OCI-LY1 (cell line): ENCODE measurements at regions not wholly inside any gene's neighbourhood (a gene's known extent, or its start where the extent isn't known, plus 50 kb on each side); places are given as distances from the start of the nearest gene placed in this dataset.

Experiments used
- EZH2 ChIP-seq: fragments of 200-600 bp; sonication (generic), shearing (Covaris generic); IDR thresholded peaks from 2 replicates; pipeline ENCODE4 v1.8.0; 2017; ENCODE audit warnings: borderline replicate concordance, mixed run types, mild to moderate bottlenecking, antibody characterized with exemption, low read length, moderate library complexity, mixed read lengths
- TF ChIP-seq, protein P1 (sequence below): fragments of 200-600 bp; sonication (generic), shearing (Covaris generic); IDR thresholded peaks from 2 replicates; pipeline ENCODE4 v1.5.1; 2017; ENCODE audit warnings: mild to moderate bottlenecking, antibody characterized with exemption, low read length, moderate library complexity, mixed read lengths

GRCh38 chr10:84801156-84801555 is 472.8 kb downstream of the CCSER2 start:
- TF ChIP-seq, protein P1, sequence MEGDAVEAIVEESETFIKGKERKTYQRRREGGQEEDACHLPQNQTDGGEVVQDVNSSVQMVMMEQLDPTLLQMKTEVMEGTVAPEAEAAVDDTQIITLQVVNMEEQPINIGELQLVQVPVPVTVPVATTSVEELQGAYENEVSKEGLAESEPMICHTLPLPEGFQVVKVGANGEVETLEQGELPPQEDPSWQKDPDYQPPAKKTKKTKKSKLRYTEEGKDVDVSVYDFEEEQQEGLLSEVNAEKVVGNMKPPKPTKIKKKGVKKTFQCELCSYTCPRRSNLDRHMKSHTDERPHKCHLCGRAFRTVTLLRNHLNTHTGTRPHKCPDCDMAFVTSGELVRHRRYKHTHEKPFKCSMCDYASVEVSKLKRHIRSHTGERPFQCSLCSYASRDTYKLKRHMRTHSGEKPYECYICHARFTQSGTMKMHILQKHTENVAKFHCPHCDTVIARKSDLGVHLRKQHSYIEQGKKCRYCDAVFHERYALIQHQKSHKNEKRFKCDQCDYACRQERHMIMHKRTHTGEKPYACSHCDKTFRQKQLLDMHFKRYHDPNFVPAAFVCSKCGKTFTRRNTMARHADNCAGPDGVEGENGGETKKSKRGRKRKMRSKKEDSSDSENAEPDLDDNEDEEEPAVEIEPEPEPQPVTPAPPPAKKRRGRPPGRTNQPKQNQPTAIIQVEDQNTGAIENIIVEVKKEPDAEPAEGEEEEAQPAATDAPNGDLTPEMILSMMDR = no peak
- no peak for TF ChIP-seq EZH2
